Naive B cell (primary cell): ENCODE measurements at regions not wholly inside any gene's neighbourhood (a gene's known extent, or its start where the extent isn't known, plus 50 kb on each side); places are given as distances from the start of the nearest gene placed in this dataset.

Source experiments
- ATAC-seq, 2 donors: fragments of 150-1000 bp; cut with Tn5 transposase; 2 replicates each; pipeline ENCODE4 v1.10.0; 2021; ENCODE audit warnings: low read depth in 2 of 2, mild to moderate bottlenecking in 2 of 2, moderate library complexity in 2 of 2
- DNase-seq: peaks from one replicate; pipeline ENCODE4 v3.0.0; 2022
- H3K27ac Mint-ChIP-seq, 6 donors: one replicate each; pipeline ENCODE4 v1.8.0; 2020 to 2022; ENCODE audit warnings: mild to moderate bottlenecking in 6 of 6, mixed read lengths in 6 of 6, moderate library complexity in 5 of 6, inconsistent platforms in 2 of 6
- H3K27me3 Mint-ChIP-seq, 3 donors: one replicate each; pipeline ENCODE4 v1.8.0; 2021 to 2022; ENCODE audit warnings: mixed read lengths in 3 of 3, mild to moderate bottlenecking in 1 of 3
- H3K36me3 Mint-ChIP-seq, 2 donors: one replicate each; pipeline ENCODE4 v1.8.0; 2020 to 2022; ENCODE audit warnings: mixed read lengths in 2 of 2, inconsistent platforms in 1 of 2, mild to moderate bottlenecking in 1 of 2
- H3K4me1 Mint-ChIP-seq, 3 donors: one replicate each; pipeline ENCODE4 v1.8.0; 2020 to 2022; ENCODE audit warnings: mixed read lengths in 3 of 3, inconsistent platforms in 1 of 3, mild to moderate bottlenecking in 1 of 3, moderate library complexity in 1 of 3
- H3K4me3 Mint-ChIP-seq, 8 donors: one replicate each; pipeline ENCODE4 v1.8.0; 2020 to 2022; ENCODE audit warnings: mild to moderate bottlenecking in 8 of 8, mixed read lengths in 8 of 8, moderate library complexity in 8 of 8, inconsistent platforms in 2 of 8
- H3K9me3 Mint-ChIP-seq, 7 donors: one replicate each; pipeline ENCODE4 v1.8.0; 2020 to 2022; ENCODE audit warnings: mixed read lengths in 7 of 7, mild to moderate bottlenecking in 5 of 7, inconsistent platforms in 2 of 7, moderate library complexity in 1 of 7

DNA sequence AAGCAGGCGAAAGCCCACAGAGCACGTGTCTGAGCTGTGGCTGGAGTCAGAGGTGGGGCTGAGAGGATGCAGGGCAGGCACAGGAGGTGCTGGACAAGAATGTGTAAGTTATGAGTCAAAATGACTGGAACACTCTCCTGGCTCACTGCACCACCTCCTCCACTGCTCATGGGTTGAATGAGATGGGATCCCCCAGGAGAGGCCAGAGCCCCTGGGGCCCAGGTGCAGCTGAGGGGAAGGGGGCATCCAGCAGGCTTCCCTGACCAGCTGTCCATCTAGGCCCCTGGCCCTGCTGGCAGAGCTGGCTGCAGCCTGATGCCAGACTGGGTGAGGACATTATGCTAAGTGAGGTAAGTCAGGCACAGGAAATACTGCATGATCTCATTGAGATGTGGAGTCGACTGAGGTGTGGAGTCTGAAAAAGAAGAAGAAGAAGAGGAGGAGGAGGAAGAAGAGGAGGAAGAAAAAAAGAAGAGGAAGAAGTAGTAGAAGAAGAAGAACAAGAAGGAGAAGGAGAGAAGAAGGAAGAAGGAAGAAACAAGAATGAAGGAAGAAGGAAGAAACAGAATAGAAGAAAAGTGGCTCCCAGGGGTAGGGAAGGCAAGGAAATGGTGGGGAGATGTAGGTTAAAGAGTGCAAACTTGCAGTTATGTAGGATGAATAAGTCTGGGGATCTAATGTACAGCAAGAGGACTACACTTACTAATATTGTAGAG lies 747.4 kb downstream of the UQCRFS1 start:
- Mint-ChIP-seq H3K27ac (peak overlapping the region in 3 of 6 donors; percentile 47 to 61 (median 53)), H3K27me3 (peaks cover 0 to 5% (median 0%) of the 10 kb centered on the region in 3 donors), H3K9me3 (no peaks in the 10 kb centered on the region), H3K4me1 (peaks cover 12 to 35% (median 20%) of the 10 kb centered on the region in 3 donors), H3K4me3 (no peak overlapping the region), H3K36me3 (no peaks in the 10 kb centered on the region)
- no peak for ATAC-seq
- DNase-seq = no peak

DNA sequence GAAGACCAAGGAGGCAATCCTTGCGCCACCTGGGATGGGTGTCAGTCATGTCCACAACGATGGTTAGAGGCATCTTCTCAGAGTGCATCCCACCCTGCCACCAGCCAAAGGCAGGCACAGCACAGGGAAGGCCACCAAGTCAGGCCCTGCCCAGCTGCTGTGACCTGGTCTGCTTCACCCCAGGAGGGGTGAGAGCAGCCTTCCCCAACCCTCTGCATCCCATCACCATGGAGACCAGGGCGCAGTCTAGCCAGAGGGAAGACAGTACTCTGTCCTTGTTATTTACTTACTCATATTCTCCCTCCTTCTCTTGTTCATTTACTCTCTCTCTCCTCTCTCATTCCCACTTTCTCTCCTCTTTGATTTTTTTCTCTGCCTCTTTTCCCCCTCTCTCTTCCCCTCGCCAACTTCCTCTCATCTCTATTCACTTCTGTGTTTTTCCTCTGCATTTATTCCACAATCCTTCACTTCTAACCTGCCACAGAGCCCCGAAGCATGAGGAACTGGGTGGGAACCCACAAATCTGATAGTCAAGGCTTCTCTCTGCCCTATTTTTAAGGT lies 749.4 kb downstream of the UQCRFS1 start:
- Mint-ChIP-seq H3K27ac (peak overlapping the region in 1 of 6 donors; percentile 53), H3K4me1 (peaks cover 2 to 15% (median 5%) of the 10 kb centered on the region in 3 donors), H3K9me3 (no peaks in the 10 kb centered on the region), H3K4me3 (no peak overlapping the region), H3K27me3 (peaks cover 0 to 9% (median 7%) of the 10 kb centered on the region in 3 donors), H3K36me3 (no peaks in the 10 kb centered on the region)
- ATAC-seq (no peak), DNase-seq (no peak)

DNA sequence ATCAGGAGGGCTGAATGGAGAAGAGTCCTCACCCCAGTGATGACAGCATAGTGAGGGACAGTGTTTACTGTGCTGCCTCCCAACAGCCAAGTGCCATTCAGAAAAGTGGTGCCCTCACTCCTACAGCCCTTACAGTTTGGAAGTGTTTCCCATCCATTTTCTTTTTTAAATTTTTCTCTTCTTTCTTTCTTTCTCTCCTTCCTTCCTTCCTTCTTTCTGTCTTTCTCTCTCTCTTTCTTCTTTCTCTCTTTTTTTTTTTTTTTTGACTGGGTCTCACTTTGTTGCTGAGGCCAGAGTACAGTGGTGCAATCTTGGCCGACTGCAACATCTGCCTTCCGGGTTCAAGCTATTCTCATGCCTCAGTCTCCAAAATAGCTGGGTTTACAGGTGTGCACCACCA lies 755.3 kb downstream of the UQCRFS1 start:
- peaks cover 0 to 21% (median 14%) of the 10 kb centered on the region in 3 donors for H3K27me3 Mint-ChIP-seq
- no peak overlapping the region for H3K27ac Mint-ChIP-seq
- no peak for DNase-seq
- no peak overlapping the region for H3K4me3 Mint-ChIP-seq
- no peaks in the 10 kb centered on the region for H3K4me1 Mint-ChIP-seq
- H3K9me3 Mint-ChIP-seq = peaks cover 0 to 1% (median 0%) of the 10 kb centered on the region in 7 donors
- ATAC-seq = no peak
- H3K36me3 Mint-ChIP-seq = no peaks in the 10 kb centered on the region

GRCh38 chr19:28456708-28457320 lies 756.1 kb downstream of the UQCRFS1 start:
- Mint-ChIP-seq H3K4me1 (no peaks in the 10 kb centered on the region), H3K27me3 (peaks cover 0 to 17% (median 14%) of the 10 kb centered on the region in 3 donors), H3K27ac (no peak overlapping the region), H3K9me3 (peaks cover 0 to 1% (median 0%) of the 10 kb centered on the region in 7 donors), H3K4me3 (no peak overlapping the region), H3K36me3 (no peaks in the 10 kb centered on the region)
- DNase-seq (no peak), ATAC-seq (no peak)

- no peak overlapping the region for H3K27ac Mint-ChIP-seq
- H3K4me3 Mint-ChIP-seq = no peak overlapping the region
- no peak for ATAC-seq
- no peak for DNase-seq
- no peaks in the 10 kb centered on the region for H3K36me3 Mint-ChIP-seq
- H3K27me3 Mint-ChIP-seq = peaks cover 0 to 16% (median 14%) of the 10 kb centered on the region in 3 donors
- no peaks in the 10 kb centered on the region for H3K4me1 Mint-ChIP-seq
- peaks cover 0 to 1% (median 0%) of the 10 kb centered on the region in 7 donors for H3K9me3 Mint-ChIP-seq
These were observed 756.7 kb downstream of the UQCRFS1 start for GRCh38 chr19:28456252-28456651.

DNA sequence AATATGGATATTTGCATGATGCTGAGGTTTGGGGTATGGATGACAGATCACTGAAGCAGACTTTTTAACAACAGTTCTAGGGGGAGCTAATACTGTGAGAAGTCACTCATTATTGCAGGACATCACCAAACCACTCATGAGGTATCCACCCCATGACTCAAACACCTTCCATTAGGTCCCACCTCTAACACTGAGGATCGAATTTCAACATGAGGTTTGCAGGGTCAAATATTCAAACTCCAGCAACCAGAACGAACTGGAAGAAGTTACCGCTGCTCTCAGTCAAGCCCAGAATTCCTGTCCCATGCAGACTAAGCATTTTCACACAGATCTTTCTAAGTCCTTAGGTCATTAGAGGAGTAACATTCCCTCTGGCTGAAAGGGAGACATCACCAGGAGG lies 758.9 kb downstream of the UQCRFS1 start:
- Mint-ChIP-seq H3K27ac (no peak overlapping the region), H3K27me3 (peaks cover 0 to 15% (median 8%) of the 10 kb centered on the region in 3 donors), H3K9me3 (peaks cover 0 to 1% (median 0%) of the 10 kb centered on the region in 7 donors), H3K36me3 (no peaks in the 10 kb centered on the region), H3K4me3 (no peak overlapping the region), H3K4me1 (no peaks in the 10 kb centered on the region)
- DNase-seq = no peak
- ATAC-seq = no peak

DNA sequence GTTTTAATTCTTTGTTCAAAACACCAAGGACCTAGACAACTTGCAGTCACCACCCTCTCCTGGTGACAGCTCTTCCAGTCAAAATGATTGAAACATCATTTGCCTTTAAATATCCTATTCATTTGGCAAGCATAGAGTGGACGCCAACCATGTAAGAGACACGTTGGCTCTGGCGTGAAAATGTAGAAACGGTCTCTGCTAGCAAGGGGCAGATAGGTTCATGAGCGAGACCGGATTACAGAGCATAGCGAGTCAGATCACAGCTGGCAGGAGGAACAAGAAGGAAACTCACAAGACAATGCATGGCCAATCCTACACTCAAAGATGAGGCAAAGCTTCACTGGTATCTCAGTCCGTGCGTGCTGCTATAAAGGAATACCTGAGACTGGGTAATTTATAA lies 759.5 kb downstream of the UQCRFS1 start:
- ATAC-seq = no peak
- H3K4me3 Mint-ChIP-seq = no peak overlapping the region
- H3K27ac Mint-ChIP-seq = no peak overlapping the region
- no peaks in the 10 kb centered on the region for H3K4me1 Mint-ChIP-seq
- H3K27me3 Mint-ChIP-seq = peaks cover 0 to 10% (median 6%) of the 10 kb centered on the region in 3 donors
- H3K9me3 Mint-ChIP-seq = peaks cover 0 to 1% (median 0%) of the 10 kb centered on the region in 7 donors
- no peaks in the 10 kb centered on the region for H3K36me3 Mint-ChIP-seq
- no peak for DNase-seq

DNA sequence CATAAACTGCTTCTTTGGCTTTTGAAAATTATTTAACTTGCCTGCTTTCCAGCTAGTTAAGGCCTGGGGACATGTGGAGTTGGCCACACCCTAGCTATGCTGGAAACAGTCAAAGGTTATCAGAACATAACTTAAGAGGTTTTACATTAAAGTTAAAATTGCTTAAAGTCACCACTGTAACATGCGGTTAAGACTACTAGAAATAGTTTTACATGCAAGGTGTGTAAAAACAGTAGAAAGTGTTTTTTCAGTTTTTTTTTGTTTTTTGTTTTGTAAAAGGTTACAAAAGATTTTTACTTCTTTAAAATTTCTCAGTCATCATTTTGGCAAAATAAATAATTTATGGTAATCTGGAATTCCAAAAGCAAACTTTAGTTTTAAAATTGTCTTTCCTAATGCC lies 763.1 kb downstream of the UQCRFS1 start:
- H3K9me3 Mint-ChIP-seq = peaks cover 0 to 11% (median 0%) of the 10 kb centered on the region in 7 donors
- H3K4me3 Mint-ChIP-seq = no peak overlapping the region
- peaks cover 0 to 8% of the 10 kb centered on the region in 2 donors for H3K36me3 Mint-ChIP-seq
- DNase-seq (no peak), ATAC-seq (no peak)
- H3K27me3 Mint-ChIP-seq = no peaks in the 10 kb centered on the region
- H3K27ac Mint-ChIP-seq = no peak overlapping the region
- H3K4me1 Mint-ChIP-seq = no peaks in the 10 kb centered on the region

- Mint-ChIP-seq H3K27me3 (no peaks in the 10 kb centered on the region), H3K27ac (no peak overlapping the region), H3K4me1 (no peaks in the 10 kb centered on the region), H3K9me3 (peaks cover 0 to 11% (median 0%) of the 10 kb centered on the region in 7 donors), H3K36me3 (peaks cover 0 to 8% of the 10 kb centered on the region in 2 donors), H3K4me3 (no peak overlapping the region)
- DNase-seq = no peak
- no peak for ATAC-seq
These were observed 766.4 kb downstream of the UQCRFS1 start for GRCh38 chr19:28446511-28446910.

GRCh38 chr19:28445826-28446225 lies 767.1 kb downstream of the UQCRFS1 start:
- DNase-seq = no peak
- ATAC-seq = no peak
- Mint-ChIP-seq H3K36me3 (peaks cover 0 to 8% of the 10 kb centered on the region in 2 donors), H3K27me3 (no peaks in the 10 kb centered on the region), H3K4me3 (peak overlapping the region in 1 of 8 donors; percentile 46), H3K27ac (no peak overlapping the region), H3K4me1 (no peaks in the 10 kb centered on the region), H3K9me3 (peaks cover 0 to 11% (median 0%) of the 10 kb centered on the region in 7 donors)

DNA sequence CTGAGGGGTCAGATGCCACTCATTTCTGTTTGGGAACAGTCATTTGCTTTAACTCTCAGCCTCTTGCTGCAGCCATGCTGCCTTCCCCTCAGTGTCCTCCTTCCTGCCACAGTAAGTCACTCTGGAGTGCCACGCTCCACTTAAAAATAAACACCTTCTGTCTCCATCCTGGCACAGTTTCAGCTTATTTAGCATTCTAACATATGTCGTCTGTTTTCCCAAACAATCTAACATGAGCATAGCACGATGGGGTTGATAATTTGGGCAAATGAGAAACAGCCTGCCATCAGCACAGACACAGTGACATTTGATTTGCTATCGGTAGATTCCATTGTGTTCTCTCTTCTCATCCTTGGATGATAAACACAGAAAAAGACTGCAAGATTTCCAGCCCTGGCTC lies 768.6 kb downstream of the UQCRFS1 start:
- H3K9me3 Mint-ChIP-seq = peaks cover 0 to 11% (median 0%) of the 10 kb centered on the region in 7 donors
- peak overlapping the region in 2 of 6 donors; percentile 62 to 73 for H3K27ac Mint-ChIP-seq
- no peaks in the 10 kb centered on the region for H3K4me1 Mint-ChIP-seq
- DNase-seq = no peak
- H3K36me3 Mint-ChIP-seq = peaks cover 0 to 8% of the 10 kb centered on the region in 2 donors
- ATAC-seq = no peak
- H3K4me3 Mint-ChIP-seq = no peak overlapping the region
- no peaks in the 10 kb centered on the region for H3K27me3 Mint-ChIP-seq

DNA sequence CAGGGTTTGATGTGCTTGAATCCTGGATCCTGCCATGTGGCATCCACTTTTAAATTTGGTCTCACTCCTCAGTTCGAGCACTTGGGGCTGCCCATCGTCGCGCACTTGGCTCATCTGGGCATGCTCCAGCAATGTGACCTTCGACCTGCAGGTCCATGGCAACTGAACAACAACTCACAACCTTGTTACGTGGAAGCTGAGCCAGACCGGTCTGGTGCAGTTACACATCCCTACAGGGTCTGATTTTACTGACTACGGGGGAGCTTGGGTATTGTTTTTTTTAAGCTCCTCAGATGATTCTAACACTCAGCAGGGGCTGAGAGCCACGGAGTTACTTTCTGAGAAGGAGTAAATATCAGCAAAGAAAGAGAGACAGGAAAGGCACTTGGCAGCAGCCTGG lies 769.6 kb downstream of the UQCRFS1 start:
- Mint-ChIP-seq H3K27ac (no peak overlapping the region), H3K4me1 (no peaks in the 10 kb centered on the region), H3K36me3 (peaks cover 0 to 8% of the 10 kb centered on the region in 2 donors), H3K27me3 (no peaks in the 10 kb centered on the region), H3K9me3 (peaks cover 0 to 11% (median 0%) of the 10 kb centered on the region in 7 donors), H3K4me3 (no peak overlapping the region)
- ATAC-seq (no peak), DNase-seq (no peak)

DNA sequence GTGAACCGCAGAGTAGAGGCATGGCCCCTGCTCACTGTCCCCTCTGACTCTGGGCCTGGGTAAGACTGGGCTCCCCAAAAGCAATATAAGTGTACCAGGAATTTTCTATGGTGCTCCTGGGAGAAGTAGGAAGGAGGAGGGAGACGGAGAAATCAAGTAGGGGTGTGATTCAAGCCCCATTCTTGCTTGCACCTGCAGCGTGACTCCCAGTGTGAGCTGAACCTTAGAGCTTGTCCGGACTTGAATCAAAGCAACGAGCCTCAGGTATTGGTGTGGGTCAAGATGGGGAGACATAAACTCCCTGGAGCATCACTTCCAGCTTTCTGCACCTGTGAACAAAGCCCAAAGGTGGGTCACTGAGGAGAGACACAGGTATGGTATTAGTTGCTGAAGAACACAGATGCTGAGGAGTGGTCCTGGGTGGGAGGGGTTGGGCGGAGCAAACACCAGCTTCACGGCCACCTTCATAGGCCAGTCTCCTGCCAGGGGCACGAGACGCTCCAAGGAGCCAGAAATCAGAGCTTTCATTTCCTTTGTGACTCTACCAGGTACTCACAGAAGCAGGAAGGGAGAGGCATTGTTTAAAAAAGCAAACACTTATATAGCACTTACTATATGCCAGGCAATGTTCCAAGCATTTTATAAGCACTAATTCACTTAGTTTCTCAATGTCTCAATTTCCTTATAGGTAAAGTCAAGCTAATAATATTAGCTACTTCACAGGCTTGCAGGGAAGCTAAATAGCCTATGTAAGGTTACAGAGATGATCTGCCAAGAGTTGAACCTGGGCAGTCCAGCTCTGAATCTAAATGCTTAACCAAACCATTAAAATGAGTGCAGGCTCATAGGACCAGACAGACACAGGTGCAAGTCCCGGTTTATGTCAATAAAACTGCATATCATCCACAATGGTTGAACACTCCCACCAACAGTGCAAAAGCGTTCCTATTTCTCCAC lies 775.3 kb downstream of the UQCRFS1 start:
- Mint-ChIP-seq H3K4me3 (no peak overlapping the region), H3K27ac (no peak overlapping the region), H3K36me3 (peaks cover 0 to 21% of the 10 kb centered on the region in 2 donors)

More for the DNA sequence above, 775.3 kb downstream of the UQCRFS1 start:
- Mint-ChIP-seq H3K27me3 (peaks cover 0 to 14% (median 2%) of the 10 kb centered on the region in 3 donors), H3K9me3 (peaks cover 4 to 20% (median 8%) of the 10 kb centered on the region in 7 donors), H3K4me1 (peaks cover 0 to 19% (median 0%) of the 10 kb centered on the region in 3 donors)
- no peak for DNase-seq
- ATAC-seq = no peak
